ENCODE measurements at regions not wholly inside any gene's neighbourhood (a gene's known extent, or its start where the extent isn't known, plus 50 kb on each side); places are given as distances from the start of the nearest gene placed in this dataset.

- CTCF ChIA-PET: no interaction called here
- BruUV-seq (replicated peaks): no TSS peak
Measured at GRCh38 chr7:31416381-31416870, 75.9 kb upstream of the NEUROD6 start.

GRCh38 chr7:31418928-31419327, 78.4 kb upstream of the NEUROD6 start:
- Histone ChIP-seq H3K4me1 (ENCODE audit: control insufficient read depth, insufficient read depth, low read length) (no peaks in the 10 kb centered on the region), H3K9me3 (ENCODE audit: control insufficient read depth, insufficient read depth, low read depth, low read length) (no peaks in the 10 kb centered on the region), H3K36me3 (ENCODE audit: control insufficient read depth, insufficient read depth, low read length) (no peaks in the 10 kb centered on the region), H3K4me3 (ENCODE audit: low read depth in 2 of 2, low read length in 2 of 2) (no peak overlapping the region), H3K27me3 (ENCODE audit: control insufficient read depth, insufficient read depth, low read length) (no peaks in the 10 kb centered on the region), H3K27ac (ENCODE audit: low read length) (no peak overlapping the region)
- TF ChIP-seq CTCF (IDR thresholded peaks at IDR 0.05) (no peak), POLR2AphosphoS5 (IDR thresholded peaks at IDR 0.05; ENCODE audit: low read depth, low read length) (no peak), REST (IDR thresholded peaks at IDR 0.05; ENCODE audit: insufficient read depth in 1 of 2, low read depth in 2 of 2, low read length in 1 of 2) (no peak), SIN3A (IDR thresholded peaks at IDR 0.05; ENCODE audit: borderline replicate concordance, insufficient read depth, low read depth, low read length) (no peak), TCF7L2 (IDR thresholded peaks at IDR 0.05; ENCODE audit: low read depth, low read length) (no peak)
- DNase-seq (ENCODE audit: low read depth, low spot score) (no peak), ATAC-seq (no peak)
- ChIA-PET CTCF (no interaction called here), POLR2A (no interaction called here)
- BruUV-seq (replicated peaks): no TSS peak
- intact Hi-C loops (cut with micrococcal nuclease; ENCODE audit: unreplicated experiment) (no loop called here), in situ Hi-C loops (cut with HindIII; ENCODE audit: low pct_unique_long_range_greater_than_20kb, low sequenced_read_pairs) (no loop called here)

More at GRCh38 chr7:31416381-31416870, 75.9 kb upstream of the NEUROD6 start:
- in situ Hi-C loops (cut with HindIII; ENCODE audit: low pct_unique_long_range_greater_than_20kb, low sequenced_read_pairs): no loop called here
- intact Hi-C loops (cut with micrococcal nuclease; ENCODE audit: unreplicated experiment): no loop called here
- Histone ChIP-seq H3K4me3 (ENCODE audit: low read depth in 2 of 2, low read length in 2 of 2) (no peak overlapping the region), H3K27ac (ENCODE audit: low read length) (no peak overlapping the region), H3K9me3 (ENCODE audit: control insufficient read depth, insufficient read depth, low read depth, low read length) (no peaks in the 10 kb centered on the region), H3K27me3 (ENCODE audit: control insufficient read depth, insufficient read depth, low read length) (no peaks in the 10 kb centered on the region), H3K4me1 (ENCODE audit: control insufficient read depth, insufficient read depth, low read length) (no peaks in the 10 kb centered on the region), H3K36me3 (ENCODE audit: control insufficient read depth, insufficient read depth, low read length) (no peaks in the 10 kb centered on the region)
- DNase-seq (ENCODE audit: low read depth, low spot score): no peak
- POLR2A ChIA-PET: no interaction called here
- no peak for ATAC-seq
- TF ChIP-seq TCF7L2 (IDR thresholded peaks at IDR 0.05; ENCODE audit: low read depth, low read length): no peak
- TF ChIP-seq CTCF (IDR thresholded peaks at IDR 0.05): no peak
- TF ChIP-seq REST (IDR thresholded peaks at IDR 0.05; ENCODE audit: insufficient read depth in 1 of 2, low read depth in 2 of 2, low read length in 1 of 2): no peak
- no peak for TF ChIP-seq POLR2AphosphoS5 (IDR thresholded peaks at IDR 0.05; ENCODE audit: low read depth, low read length)
- TF ChIP-seq SIN3A (IDR thresholded peaks at IDR 0.05; ENCODE audit: borderline replicate concordance, insufficient read depth, low read depth, low read length): no peak

Measured in Panc1 (cell line).